ENCODE measurements at regions not wholly inside any gene's neighbourhood (a gene's known extent, or its start where the extent isn't known, plus 50 kb on each side); places are given as distances from the start of the nearest gene placed in this dataset.
"Not testable (repeated sequence)": the region's sequence is repeated elsewhere in the genome, so short reads cannot be mapped to it uniquely, and the experiment has no call there.

DNA sequence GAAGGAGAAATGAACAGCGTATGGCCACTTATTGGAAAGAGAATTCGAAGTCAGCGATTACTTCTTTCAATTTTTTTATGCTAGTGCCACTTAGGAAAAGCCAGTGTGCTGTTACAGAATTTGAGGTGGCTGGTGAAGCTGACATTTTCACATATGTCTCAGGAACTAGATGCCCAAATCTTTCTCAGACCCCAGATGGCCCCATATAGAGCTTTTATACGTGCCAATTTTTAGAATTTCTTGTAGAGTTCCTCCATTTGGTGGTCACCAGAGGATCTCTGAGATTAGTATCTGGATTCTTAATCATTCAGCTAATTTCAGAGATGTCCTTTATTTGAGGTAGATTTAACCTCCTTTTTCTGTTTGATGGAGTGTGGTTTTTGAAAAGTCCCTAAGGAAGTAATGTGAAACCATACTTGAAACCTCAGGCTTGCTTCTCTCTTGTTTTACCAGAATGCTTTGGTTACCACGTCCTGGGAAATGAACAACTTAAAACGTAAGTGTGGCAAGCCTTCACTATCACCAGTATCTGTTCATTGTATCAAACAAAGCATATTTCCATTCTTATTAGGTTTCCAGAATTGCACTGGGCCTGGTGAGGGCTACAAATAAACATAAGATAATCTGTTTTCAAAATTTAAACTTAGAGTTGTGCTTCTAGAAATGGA, 102.2 kb upstream of the IKBKE start:
- not testable (repeated sequence) for TF ChIP-seq TAF1 (conservative IDR thresholded peaks at IDR 0.05); RAD21 (IDR thresholded peaks at IDR 0.05); EGR1 (IDR thresholded peaks at IDR 0.05; ENCODE audit: low read depth in 2 of 2); GABPA (IDR thresholded peaks at IDR 0.05 in 1 of 2, conservative IDR thresholded peaks at IDR 0.05 in 1 of 2); HNF4A (conservative IDR thresholded peaks at IDR 0.05); SP1 (IDR thresholded peaks at IDR 0.05)
- TF ChIP-seq, protein P1, sequence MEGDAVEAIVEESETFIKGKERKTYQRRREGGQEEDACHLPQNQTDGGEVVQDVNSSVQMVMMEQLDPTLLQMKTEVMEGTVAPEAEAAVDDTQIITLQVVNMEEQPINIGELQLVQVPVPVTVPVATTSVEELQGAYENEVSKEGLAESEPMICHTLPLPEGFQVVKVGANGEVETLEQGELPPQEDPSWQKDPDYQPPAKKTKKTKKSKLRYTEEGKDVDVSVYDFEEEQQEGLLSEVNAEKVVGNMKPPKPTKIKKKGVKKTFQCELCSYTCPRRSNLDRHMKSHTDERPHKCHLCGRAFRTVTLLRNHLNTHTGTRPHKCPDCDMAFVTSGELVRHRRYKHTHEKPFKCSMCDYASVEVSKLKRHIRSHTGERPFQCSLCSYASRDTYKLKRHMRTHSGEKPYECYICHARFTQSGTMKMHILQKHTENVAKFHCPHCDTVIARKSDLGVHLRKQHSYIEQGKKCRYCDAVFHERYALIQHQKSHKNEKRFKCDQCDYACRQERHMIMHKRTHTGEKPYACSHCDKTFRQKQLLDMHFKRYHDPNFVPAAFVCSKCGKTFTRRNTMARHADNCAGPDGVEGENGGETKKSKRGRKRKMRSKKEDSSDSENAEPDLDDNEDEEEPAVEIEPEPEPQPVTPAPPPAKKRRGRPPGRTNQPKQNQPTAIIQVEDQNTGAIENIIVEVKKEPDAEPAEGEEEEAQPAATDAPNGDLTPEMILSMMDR (IDR thresholded peaks at IDR 0.05; ENCODE audit: low read depth, low read length, missing input control): not testable (repeated sequence)

Measured in liver (tissue), 3 donors.